Sciatic nerve (tissue), 2 donors: ENCODE measurements at regions not wholly inside any gene's neighbourhood (a gene's known extent, or its start where the extent isn't known, plus 50 kb on each side); places are given as distances from the start of the nearest gene placed in this dataset.

Experiments
- ATAC-seq: fragments of 200-7000 bp; cut with Tn5 transposase; one replicate; pipeline ENCODE4 v1.9.1; 2020; ENCODE audit warnings: mild to moderate bottlenecking, moderate library complexity
- DNase-seq: peaks from one replicate; pipeline ENCODE4 v3.0.0-alpha.2; 2020; ENCODE audit warnings: low spot score
- intact Hi-C: fragments of 100-400 bp; cut with DNase I; formaldehyde crosslinking; loops from one replicate; pipeline ENCODE4 v1.14.2; 2022
- donor health status: DM: no; HTN: no; CAD: no.
- donor health status: DM: no; HTN: no; CAD: no.

DNA sequence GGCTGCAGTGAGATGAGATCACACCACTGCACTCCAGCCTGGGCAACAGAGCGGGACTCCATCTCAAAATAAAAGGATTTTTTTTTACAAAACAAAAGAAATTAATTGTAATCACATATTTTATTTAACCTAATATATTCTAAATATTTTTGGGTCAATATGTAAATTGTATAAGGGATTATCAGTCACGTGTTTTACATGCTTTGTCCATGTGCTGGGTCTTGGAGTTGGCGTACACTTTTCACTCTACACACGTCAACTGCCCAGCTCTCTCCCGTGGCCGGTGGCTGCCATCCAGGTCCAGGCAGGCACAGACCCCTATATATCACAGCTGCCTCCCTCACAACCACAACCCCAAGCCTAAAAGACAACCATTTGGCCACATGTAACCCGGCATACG, 68.1 kb downstream of the RBFOX3 start:
- ATAC-seq (no peak), DNase-seq (no peak)
- intact Hi-C loops = no loop called here

DNA sequence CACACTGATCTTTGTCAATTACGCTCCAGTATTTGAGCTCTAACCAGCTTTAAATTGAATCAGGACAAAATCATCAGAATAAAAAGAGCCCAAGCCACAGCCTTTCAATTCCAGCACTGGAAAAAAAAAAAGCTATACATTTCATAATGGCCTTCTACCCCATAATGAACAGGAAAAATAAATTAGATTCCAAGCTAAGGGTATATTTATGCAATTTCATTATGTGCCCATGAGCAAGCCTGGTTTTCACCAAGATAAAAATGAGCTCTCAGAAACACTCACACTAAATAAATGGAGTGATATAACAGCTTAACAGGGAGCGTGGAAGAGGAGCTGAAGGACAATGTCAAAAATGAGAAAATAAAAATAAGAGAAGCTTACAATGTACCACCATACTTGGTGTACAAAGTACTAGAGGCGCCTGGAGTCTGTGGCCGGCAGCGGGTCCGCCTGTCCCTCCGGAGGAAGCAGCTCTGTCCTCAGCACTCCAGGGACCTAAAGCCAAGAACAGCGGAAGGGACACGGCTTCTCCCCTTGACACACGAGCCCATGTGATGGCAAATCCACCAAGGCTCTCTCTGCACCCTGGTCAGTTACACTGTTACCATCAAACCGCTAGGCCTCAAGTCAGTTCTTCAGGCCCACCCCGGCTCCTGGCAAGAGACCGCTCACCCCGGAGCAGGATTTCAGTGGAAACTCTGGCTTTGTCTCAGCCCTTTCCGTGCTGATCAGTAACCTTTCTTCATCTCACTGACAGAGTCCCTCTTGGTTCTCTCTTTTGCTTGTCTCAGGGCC, 69.6 kb downstream of the RBFOX3 start:
- DNase-seq (no peak), ATAC-seq (no peak)
- intact Hi-C loops = no loop called here

GRCh38 chr17:79539944-79540705, 70.7 kb downstream of the RBFOX3 start:
- no peak for ATAC-seq
- intact Hi-C loops = no loop called here

DNA sequence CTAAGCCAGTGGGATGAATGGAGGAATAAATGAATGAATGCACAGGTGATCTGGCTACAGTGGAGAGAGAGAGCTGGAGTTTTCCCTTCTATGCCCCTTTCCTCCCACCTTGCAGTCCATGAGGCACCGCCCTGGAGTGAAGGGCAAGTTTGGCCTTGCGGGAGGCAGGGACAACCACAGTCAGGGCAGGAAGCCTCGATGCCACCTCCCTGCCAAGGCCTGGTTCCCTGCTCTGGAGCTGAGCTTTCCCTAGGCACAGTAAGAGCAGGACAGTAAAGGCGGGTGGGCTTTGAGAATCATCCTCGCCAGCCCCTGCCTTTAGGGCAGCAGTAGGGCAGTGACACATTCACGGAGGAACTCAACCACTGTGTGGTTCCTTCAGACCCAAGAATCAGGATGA, 72.6 kb downstream of the RBFOX3 start:
- no peak for ATAC-seq
- intact Hi-C loops = no loop called here
- no peak for DNase-seq

More at GRCh38 chr17:79539944-79540705, 70.7 kb downstream of the RBFOX3 start:
- DNase-seq = no peak

GRCh38 chr17:79537686-79538085, 73.2 kb downstream of the RBFOX3 start:
- no peak for ATAC-seq
- no peak for DNase-seq
- intact Hi-C loops = no loop called here

- DNase-seq = no peak
- ATAC-seq = no peak
- intact Hi-C loops = no loop called here
These were observed 73.8 kb downstream of the RBFOX3 start for GRCh38 chr17:79537061-79537460.

DNA sequence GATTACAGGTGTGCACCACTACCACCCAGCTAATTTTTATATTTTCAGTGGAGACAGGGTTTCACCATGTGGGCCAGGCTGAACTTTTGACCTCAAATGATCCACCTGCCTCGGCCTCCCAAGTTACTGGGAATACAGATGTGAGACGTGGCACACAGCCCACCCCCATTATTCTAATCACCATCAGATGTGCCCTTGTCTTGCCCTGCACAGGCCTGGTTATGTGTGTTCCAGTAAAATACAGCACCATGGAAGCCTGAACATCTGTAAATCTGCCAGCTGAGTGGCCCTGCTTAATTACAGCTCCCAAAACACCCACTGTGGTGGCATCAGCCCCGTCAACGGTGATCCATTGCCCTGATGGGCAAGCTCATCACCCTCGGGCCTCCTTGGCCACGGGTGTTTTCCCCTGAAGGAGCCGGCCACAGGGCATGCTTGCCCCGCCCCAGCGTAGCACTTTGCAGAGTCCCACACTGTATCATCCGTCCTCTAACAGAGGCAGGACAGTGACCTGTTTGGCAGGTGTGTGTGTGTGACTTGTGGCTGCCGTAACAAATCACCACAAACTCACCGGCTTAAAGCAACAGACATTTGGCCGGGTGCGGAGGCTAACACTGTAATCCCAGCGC, 74.5 kb downstream of the RBFOX3 start:
- intact Hi-C loops = no loop called here
- ATAC-seq (no peak), DNase-seq (no peak)

DNA sequence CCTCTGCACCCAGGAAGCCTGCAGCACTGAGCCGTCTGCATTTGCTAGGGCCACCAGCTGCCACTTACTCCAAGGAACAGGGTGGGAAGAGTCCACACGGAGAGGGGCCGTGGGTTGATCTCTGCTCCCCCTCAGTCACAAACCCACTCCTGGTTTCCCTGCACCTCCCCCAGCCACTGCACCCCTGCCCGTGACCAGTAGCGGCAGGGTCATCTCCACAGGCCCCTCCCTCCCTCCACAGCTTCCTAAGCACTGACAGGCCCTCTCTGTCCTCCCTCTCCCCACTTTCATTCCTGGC, 75.2 kb downstream of the RBFOX3 start:
- DNase-seq = no peak
- no peak for ATAC-seq

GRCh38 chr17:79534851-79535727, 75.8 kb downstream of the RBFOX3 start:
- no peak for ATAC-seq
- intact Hi-C loops = no loop called here
- no peak for DNase-seq

More for the DNA sequence above, 75.2 kb downstream of the RBFOX3 start:
- intact Hi-C loops = no loop called here

- ATAC-seq = no peak
- intact Hi-C loops = no loop called here
- no peak for DNase-seq
These were observed 76.7 kb downstream of the RBFOX3 start for GRCh38 chr17:79534111-79534510.

DNA sequence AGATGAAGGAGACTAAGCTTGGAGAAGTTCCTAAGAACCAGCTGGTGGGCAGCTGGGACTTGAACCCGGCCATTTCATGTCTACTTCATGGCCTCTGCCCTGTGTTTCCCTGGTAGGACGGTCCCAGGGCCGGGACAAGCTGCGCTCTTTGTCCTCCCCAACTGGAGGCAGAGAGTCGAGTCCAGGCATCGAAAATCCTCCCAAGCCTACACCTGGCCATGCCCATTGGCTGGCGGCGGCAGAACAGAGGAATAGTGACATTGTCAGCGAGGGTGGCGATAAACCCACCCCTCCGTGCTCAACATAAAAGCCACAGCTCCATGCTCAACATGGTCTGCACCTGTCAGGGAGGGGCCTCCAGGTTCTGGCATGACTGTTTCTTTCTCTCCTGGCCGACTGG, 77.7 kb downstream of the RBFOX3 start:
- no peak for ATAC-seq
- intact Hi-C loops = no loop called here
- no peak for DNase-seq

DNA sequence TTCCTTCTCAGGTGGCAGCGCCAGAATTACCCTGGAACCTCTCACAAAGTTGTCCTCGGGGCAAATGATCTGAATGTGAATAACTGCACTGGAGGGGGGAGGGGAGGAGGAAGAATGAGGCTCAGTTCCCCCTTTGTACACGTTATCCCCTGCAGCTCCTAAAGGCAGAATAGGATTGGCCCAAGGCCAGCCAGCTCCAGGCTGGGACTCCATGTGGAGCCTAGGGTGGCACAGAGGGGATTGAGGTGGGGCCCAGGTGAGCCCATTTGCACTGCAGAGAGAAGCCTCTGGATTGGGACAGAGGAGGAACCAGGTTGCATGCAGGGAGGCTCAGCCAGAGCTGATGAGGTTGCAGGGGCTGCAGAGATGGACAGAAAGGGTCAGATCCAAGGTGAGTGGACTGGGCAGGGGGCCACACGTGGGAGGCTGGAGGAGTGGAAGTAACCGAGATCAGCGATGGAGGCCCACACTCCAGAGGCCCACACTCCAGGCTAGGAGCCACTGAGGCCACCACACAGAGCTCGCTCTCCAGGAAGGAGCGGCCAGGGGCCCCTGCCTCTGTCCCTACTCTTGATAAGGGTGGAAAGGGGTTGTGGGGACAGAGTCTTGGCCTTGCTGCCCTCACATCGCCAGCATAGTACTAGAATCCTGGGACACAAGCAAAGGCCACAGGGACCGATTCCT, 78.6 kb downstream of the RBFOX3 start:
- intact Hi-C loops = no loop called here
- ATAC-seq = no peak
- no peak for DNase-seq

DNA sequence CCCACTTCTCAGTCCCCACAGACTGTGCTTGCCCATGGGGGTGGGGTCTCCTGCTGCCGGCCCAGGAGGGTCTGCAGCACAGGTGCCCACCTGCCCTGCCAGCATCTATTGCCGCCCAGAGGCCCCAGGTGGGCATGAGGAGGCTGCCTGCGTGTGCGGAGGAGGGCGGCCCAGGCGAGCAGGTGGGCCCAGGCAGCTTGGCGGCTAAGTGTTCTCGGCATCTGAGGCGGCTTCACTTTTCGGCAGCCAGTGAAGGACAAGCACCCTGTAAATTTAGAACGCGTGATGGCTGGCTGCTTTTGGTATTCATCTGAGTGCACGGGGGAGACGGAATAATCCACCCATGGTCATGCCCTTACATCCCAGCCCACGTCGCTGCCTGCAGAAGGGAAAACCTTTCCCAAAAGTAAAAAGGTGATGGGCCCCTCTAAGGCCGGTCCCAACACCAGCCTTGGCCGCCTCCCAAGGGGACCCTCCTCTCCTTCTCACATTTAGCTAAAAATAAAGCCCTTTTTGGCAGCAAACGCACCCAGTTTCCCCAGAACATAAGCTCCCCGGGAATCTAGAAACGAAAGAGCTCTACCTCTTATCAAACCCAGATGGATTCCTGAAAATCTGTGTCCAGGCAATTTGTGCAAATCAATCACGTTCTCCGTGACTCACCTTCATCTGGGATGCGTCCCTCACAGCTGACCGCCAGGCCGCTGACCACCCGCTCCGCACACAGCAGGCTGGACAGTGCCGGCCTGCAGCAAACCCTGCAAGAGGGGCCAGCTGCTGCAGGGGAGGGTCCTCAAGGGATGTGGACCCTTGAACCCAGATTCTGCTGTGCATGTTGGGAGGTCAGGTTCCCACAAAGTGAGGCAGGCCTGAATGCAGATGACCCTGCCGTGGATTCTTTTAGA, 79.4 kb downstream of the RBFOX3 start:
- DNase-seq (no peak), ATAC-seq (no peak)
- intact Hi-C loops = no loop called here

GRCh38 chr17:79530361-79531105, 80.3 kb downstream of the RBFOX3 start:
- intact Hi-C loops = no loop called here
- no peak for DNase-seq
- no peak for ATAC-seq

DNA sequence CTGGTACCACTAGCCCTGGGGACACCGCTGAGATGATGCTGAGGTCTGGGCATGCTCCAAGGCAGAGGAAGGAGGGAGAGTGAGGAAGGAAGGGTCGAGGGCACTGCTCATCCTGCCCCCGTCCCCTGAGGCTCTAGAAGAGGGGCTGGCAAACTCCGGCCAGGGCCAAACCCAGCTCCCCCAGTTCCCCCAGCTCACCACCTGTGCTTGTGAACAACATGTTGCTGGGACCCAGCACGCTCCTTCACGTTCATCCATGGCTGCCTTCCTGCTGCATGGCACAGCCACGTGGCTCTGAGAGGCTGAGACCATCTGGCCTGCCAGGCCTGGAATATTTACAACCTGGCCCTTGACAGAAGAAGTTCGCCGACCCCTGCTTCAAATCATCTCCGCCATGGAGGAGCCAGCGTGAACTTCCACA, 81.2 kb downstream of the RBFOX3 start:
- no peak for DNase-seq

GRCh38 chr17:79528592-79529125, 82.2 kb downstream of the RBFOX3 start:
- no peak for DNase-seq
- intact Hi-C loops = no loop called here
- no peak for ATAC-seq

More for the DNA sequence above, 81.2 kb downstream of the RBFOX3 start:
- ATAC-seq = no peak
- intact Hi-C loops = no loop called here

DNA sequence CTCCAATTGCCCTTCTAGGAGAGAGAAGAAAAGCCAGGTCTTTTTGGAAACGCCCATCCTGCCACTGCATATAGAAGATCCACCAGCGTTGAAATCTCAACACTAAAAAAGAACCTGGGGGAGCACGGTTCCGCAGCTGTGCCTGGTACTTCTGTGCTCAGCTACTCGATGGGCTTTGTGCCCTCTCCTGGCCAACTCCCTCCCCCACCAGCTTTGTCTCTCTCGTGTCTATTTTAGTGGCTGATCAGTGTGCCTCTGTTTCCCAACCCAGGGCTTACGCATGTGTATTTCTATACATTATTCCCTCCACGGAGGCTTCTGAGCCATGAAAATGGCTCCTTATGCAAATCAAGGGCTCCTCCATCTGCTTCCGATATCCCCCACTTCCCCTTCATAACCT, 83.5 kb downstream of the RBFOX3 start:
- DNase-seq (no peak), ATAC-seq (no peak)
- intact Hi-C loops = no loop called here
